NB4 (cell line): ENCODE measurements at regions not wholly inside any gene's neighbourhood (a gene's known extent, or its start where the extent isn't known, plus 50 kb on each side); places are given as distances from the start of the nearest gene placed in this dataset.

Experiments
- CTCF ChIP-seq: IDR thresholded peaks from one replicate; pipeline ENCODE4 v1.5.1; 2012; ENCODE audit warnings: low read depth, low read length
- POLR2A ChIP-seq: IDR thresholded peaks from 2 replicates; pipeline ENCODE4 v1.6.1; 2011; ENCODE audit warnings: mild to moderate bottlenecking; ENCODE audit not compliant: insufficient read length; ENCODE audit errors: extremely low read depth

GRCh38 chr3:46143951-46144473 is 64.1 kb downstream of the CCR1 start:
- TF ChIP-seq CTCF (no peak), POLR2A (no peak)
